ENCODE measurements at regions not wholly inside any gene's neighbourhood (a gene's known extent, or its start where the extent isn't known, plus 50 kb on each side); places are given as distances from the start of the nearest gene placed in this dataset.

GRCh38 chr16:61007694-61008093 is 1028.5 kb downstream of the CDH8 start:
- TF ChIP-seq POLR2A (IDR thresholded peaks at IDR 0.05; ENCODE audit: low read length) (no peak), GATA1 (IDR thresholded peaks at IDR 0.05; ENCODE audit: low read depth, low read length) (no peak)
